Left ventricle myocardium inferior (tissue), 1 donor: ENCODE measurements at regions not wholly inside any gene's neighbourhood (a gene's known extent, or its start where the extent isn't known, plus 50 kb on each side); places are given as distances from the start of the nearest gene placed in this dataset.

Experiments used
- DNase-seq: peaks from one replicate; pipeline ENCODE4 v3.0.0-alpha.2; 2020
- H3K27ac ChIP-seq: fragments of 200-600 bp; replicated peaks from 2 replicates; pipeline ENCODE4 v1.8.0; 2021
- H3K27me3 ChIP-seq: fragments of 200-600 bp; 2 replicates; pipeline ENCODE4 v1.8.0; 2021; ENCODE audit warnings: low read depth
- H3K36me3 ChIP-seq: fragments of 200-600 bp; 2 replicates; pipeline ENCODE4 v1.8.0; 2021
- H3K4me1 ChIP-seq: fragments of 200-600 bp; 2 replicates; pipeline ENCODE4 v1.8.0; 2021
- H3K4me3 ChIP-seq: fragments of 200-600 bp; 2 replicates; pipeline ENCODE4 v1.8.0; 2021; ENCODE audit warnings: mild to moderate bottlenecking, moderate library complexity
- H3K9me3 ChIP-seq: fragments of 200-600 bp; replicated peaks from 2 replicates; pipeline ENCODE4 v1.8.0; 2021
- CTCF ChIP-seq: fragments of 200-600 bp; IDR thresholded peaks from 2 replicates; pipeline ENCODE4 v1.8.0; 2021; ENCODE audit warnings: antibody characterized with exemption, mild to moderate bottlenecking, borderline replicate concordance
- intact Hi-C: fragments of 100-400 bp; cut with micrococcal nuclease; formaldehyde crosslinking; loops from one replicate; pipeline ENCODE4 v1.11.0; 2022
- donor health status: DM: no; HTN: yes; CAD: no; lungs with severe emphysema.

DNA sequence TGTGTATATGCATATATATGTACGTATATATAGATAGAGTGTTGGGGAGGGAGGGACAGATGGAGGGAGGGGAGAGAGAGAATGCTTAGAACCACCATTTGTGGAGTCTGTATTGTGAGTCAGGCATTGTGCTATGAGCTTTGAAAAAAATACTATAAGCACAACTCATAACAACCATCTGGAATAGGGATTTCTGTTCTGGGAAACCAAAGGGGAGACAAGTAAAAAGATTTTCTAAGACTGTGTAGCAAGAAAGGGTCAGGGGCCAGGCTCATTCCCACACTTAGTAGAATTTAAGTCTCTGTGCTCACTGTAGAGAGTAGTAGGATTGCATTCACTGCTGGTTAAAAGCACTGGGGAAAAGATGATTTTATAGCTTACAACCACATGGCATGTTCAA lies 202.3 kb upstream of the SGCD start:
- H3K9me3 ChIP-seq: no peaks in the 10 kb centered on the region
- intact Hi-C loops: no loop called here
- no peaks in the 10 kb centered on the region for H3K36me3 ChIP-seq

DNA sequence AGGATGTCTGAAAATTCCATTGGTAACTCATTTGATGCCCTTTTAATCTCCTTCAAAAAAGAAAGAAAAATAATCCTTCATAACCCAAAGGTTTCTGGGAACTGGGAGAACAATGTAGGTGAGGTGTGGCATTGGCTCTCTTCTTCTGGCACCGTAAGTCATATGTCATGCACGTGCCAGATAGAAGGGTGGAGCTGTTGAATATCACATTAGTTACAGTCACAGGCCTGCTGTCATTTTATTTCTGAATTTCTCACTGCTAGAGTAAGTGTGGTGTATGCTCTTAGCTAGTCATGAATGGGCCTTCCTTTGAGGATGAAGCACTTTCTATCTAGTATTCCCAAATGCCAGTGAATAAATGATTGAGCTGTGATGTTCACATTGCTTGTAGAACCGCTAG lies 201.8 kb upstream of the SGCD start:
- intact Hi-C loops: no loop called here

More for the DNA sequence above, 202.3 kb upstream of the SGCD start:
- TF ChIP-seq CTCF: no peak
- no peak overlapping the region for H3K4me3 ChIP-seq
- H3K27me3 ChIP-seq: no peaks in the 10 kb centered on the region
- H3K27ac ChIP-seq: no peak overlapping the region
- H3K4me1 ChIP-seq: peaks cover 28% of the 10 kb centered on the region
- DNase-seq: no peak

DNA sequence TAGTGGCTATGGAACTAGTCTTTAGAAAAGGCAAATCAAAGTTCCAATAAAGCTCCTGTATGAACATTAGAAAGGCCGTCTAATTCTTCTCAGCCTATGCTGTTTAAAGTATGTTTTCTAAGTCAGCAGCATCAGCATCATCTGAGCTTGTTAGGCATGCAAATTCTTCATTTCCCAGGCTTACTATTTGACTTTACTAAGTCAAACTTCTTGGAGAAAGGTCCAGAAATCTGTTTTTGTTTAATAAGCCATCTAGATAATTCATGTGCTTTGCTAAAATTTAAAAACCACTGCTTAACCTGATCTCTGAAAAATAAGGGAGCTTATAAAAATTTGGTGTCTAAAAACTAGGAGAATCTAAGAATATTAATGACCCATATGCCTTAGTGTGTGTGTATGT lies 200.2 kb upstream of the SGCD start:
- Histone ChIP-seq H3K4me3 (no peak overlapping the region), H3K27ac (no peak overlapping the region), H3K36me3 (no peaks in the 10 kb centered on the region), H3K27me3 (no peaks in the 10 kb centered on the region), H3K4me1 (peaks cover 12% of the 10 kb centered on the region), H3K9me3 (no peaks in the 10 kb centered on the region)
- no peak for DNase-seq
- TF ChIP-seq CTCF: no peak
- intact Hi-C loops: no loop called here

More for the DNA sequence above, 201.8 kb upstream of the SGCD start:
- DNase-seq: no peak
- Histone ChIP-seq H3K27ac (no peak overlapping the region), H3K36me3 (no peaks in the 10 kb centered on the region), H3K9me3 (no peaks in the 10 kb centered on the region), H3K4me3 (no peak overlapping the region), H3K4me1 (peaks cover 28% of the 10 kb centered on the region), H3K27me3 (no peaks in the 10 kb centered on the region)
- no peak for TF ChIP-seq CTCF

GRCh38 chr5:156128026-156128425 lies 198.9 kb upstream of the SGCD start:
- H3K9me3 ChIP-seq: no peaks in the 10 kb centered on the region
- H3K36me3 ChIP-seq: no peaks in the 10 kb centered on the region
- no peak for TF ChIP-seq CTCF
- no peaks in the 10 kb centered on the region for H3K27me3 ChIP-seq
- H3K4me1 ChIP-seq: peaks cover 7% of the 10 kb centered on the region
- no peak overlapping the region for H3K27ac ChIP-seq
- DNase-seq: no peak
- intact Hi-C loops: no loop called here
- no peak overlapping the region for H3K4me3 ChIP-seq

- intact Hi-C loops: no loop called here
- TF ChIP-seq CTCF: no peak
- no peak for DNase-seq
- H3K4me3 ChIP-seq: no peak overlapping the region
- H3K9me3 ChIP-seq: no peaks in the 10 kb centered on the region
- H3K4me1 ChIP-seq: no peaks in the 10 kb centered on the region
- H3K27ac ChIP-seq: no peak overlapping the region
- H3K36me3 ChIP-seq: no peaks in the 10 kb centered on the region
- H3K27me3 ChIP-seq: no peaks in the 10 kb centered on the region
These were observed 192.7 kb upstream of the SGCD start for GRCh38 chr5:156134216-156134615.

DNA sequence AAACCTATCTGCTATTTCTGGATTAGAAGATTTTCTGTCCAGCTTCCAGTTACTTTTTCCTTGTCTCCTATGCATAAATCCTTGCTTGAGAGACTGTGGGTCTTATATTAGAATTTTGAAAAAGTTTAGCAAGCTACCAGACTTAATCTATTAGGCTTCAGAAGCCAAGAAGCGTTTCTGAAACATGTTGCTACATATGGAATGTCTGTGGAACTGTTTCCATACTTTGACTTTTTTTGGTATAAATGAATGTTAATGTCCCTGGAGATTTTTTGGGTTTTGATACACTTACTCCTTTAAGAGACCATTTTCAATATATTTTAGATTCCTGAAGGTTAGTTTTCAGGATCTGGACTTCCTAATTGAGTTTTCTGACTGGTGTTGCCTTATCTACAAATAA lies 191.4 kb upstream of the SGCD start:
- DNase-seq: no peak
- Histone ChIP-seq H3K4me3 (no peak overlapping the region), H3K36me3 (no peaks in the 10 kb centered on the region), H3K9me3 (no peaks in the 10 kb centered on the region), H3K27ac (no peak overlapping the region), H3K4me1 (no peaks in the 10 kb centered on the region), H3K27me3 (no peaks in the 10 kb centered on the region)
- intact Hi-C loops: no loop called here
- no peak for TF ChIP-seq CTCF
